GM18498 (cell line): ENCODE measurements at regions not wholly inside any gene's neighbourhood (a gene's known extent, or its start where the extent isn't known, plus 50 kb on each side); places are given as distances from the start of the nearest gene placed in this dataset.
"Not testable (repeated sequence)": the region's sequence is repeated elsewhere in the genome, so short reads cannot be mapped to it uniquely, and the experiment has no call there.

Experiments used
- ATAC-seq: cut with Tn5 transposase; IDR thresholded peaks from one replicate; pipeline ENCODE4 v1.9.1; 2021; ENCODE audit warnings: mild to moderate bottlenecking, moderate library complexity; ENCODE audit not compliant: unreplicated experiment

GRCh38 chr14:85319998-85320630, 209.8 kb upstream of the FLRT2 start:
- ATAC-seq: no peak

- no peak for ATAC-seq
Observed at GRCh38 chr14:85325134-85326017, 204.6 kb upstream of the FLRT2 start.

GRCh38 chr14:85332401-85332800, 197.5 kb upstream of the FLRT2 start:
- ATAC-seq: no peak

- no peak for ATAC-seq
Observed at GRCh38 chr14:85333313-85333712, 196.6 kb upstream of the FLRT2 start.

- no peak for ATAC-seq
Observed at GRCh38 chr14:85333841-85334240, 196.1 kb upstream of the FLRT2 start.

GRCh38 chr14:85334316-85334715, 195.6 kb upstream of the FLRT2 start:
- no peak for ATAC-seq

- ATAC-seq: no peak
Observed at GRCh38 chr14:85336257-85336656, 193.7 kb upstream of the FLRT2 start.

- no peak for ATAC-seq
Observed at GRCh38 chr14:85336817-85337216, 193.1 kb upstream of the FLRT2 start.

- no peak for ATAC-seq
Observed at GRCh38 chr14:85338895-85339294, 191.0 kb upstream of the FLRT2 start.

GRCh38 chr14:85342858-85343607, 186.9 kb upstream of the FLRT2 start:
- no peak for ATAC-seq

GRCh38 chr14:85344171-85344570, 185.8 kb upstream of the FLRT2 start:
- no peak for ATAC-seq

GRCh38 chr14:85344847-85345570, 184.9 kb upstream of the FLRT2 start:
- no peak for ATAC-seq

- no peak for ATAC-seq
Observed at GRCh38 chr14:85350667-85351066, 179.3 kb upstream of the FLRT2 start.

GRCh38 chr14:85352588-85352987, 177.4 kb upstream of the FLRT2 start:
- ATAC-seq: not testable (repeated sequence)

GRCh38 chr14:85357120-85357519, 172.8 kb upstream of the FLRT2 start:
- ATAC-seq: no peak

GRCh38 chr14:85358136-85358785, 171.7 kb upstream of the FLRT2 start:
- no peak for ATAC-seq

GRCh38 chr14:85359505-85359904, 170.4 kb upstream of the FLRT2 start:
- ATAC-seq: no peak

GRCh38 chr14:85363358-85363757, 166.6 kb upstream of the FLRT2 start:
- ATAC-seq: no peak

- no peak for ATAC-seq
Observed at GRCh38 chr14:85366226-85366625, 163.7 kb upstream of the FLRT2 start.

- no peak for ATAC-seq
Observed at GRCh38 chr14:85380881-85381280, 149.1 kb upstream of the FLRT2 start.
